A549 (cell line): ENCODE measurements at regions not wholly inside any gene's neighbourhood (a gene's known extent, or its start where the extent isn't known, plus 50 kb on each side); places are given as distances from the start of the nearest gene placed in this dataset.

ENCODE experiments used
- ATAC-seq, 2 experiments: fragments of 200-7000 bp in 1 of 2; fragments of >200 bp in 1 of 2; cut with Nextera tagmentation in 1 of 2; cut with Tn5 transposase in 1 of 2; 3 replicates each; pipeline versions ENCODE4 v1.8.0 to v1.9.1; 2018 to 2020; ENCODE audit warnings: mild to moderate bottlenecking in 1 of 2, moderate library complexity in 1 of 2
- CTCF ChIA-PET: fragments of 300-600 bp; sonication (Branson Sonifier 250); formaldehyde crosslinking; extraction: SDS; loops from one replicate; lab custom pipeline; 2021; ENCODE audit warnings: antibody characterized with exemption, inconsistent platforms; lab: Yijun Ruan, JAX
- POLR2A ChIA-PET: fragments of 350-600 bp; formaldehyde crosslinking; extraction: SDS; loops from one replicate; lab custom pipeline; 2021; ENCODE audit warnings: antibody characterized with exemption, inconsistent platforms; lab: Yijun Ruan, JAX
- DNase-seq, 2 experiments: peaks; one replicate each; pipeline versions ENCODE4 v3.0.0 to v3.0.0-alpha.2; 2011 to 2016; ENCODE audit warnings: low read depth in 1 of 2, low spot score in 1 of 2
- FAIRE-seq: peaks from 2 replicates; lab custom pipeline; 2011; peaks lifted over from hg19 to GRCh38; lab: Jason Lieb, UNC
- H3K27ac ChIP-seq, 2 experiments: fragments of >200 bp; sonication (Bioruptor Twin); formaldehyde crosslinking; 3 replicates each; pipeline ENCODE4 v1.5.1; 2016 to 2017
- H3K4me1 ChIP-seq: fragments of >200 bp; sonication (Bioruptor Twin); formaldehyde crosslinking; 3 replicates; pipeline ENCODE4 v1.6.1; 2016
- H3K4me2 ChIP-seq: fragments of >200 bp; sonication (Bioruptor Twin); formaldehyde crosslinking; 3 replicates; pipeline ENCODE4 v1.6.1; 2016
- H3K4me3 ChIP-seq: fragments of >200 bp; sonication (Bioruptor Twin); formaldehyde crosslinking; 3 replicates; pipeline ENCODE4 v1.5.1; 2016
- H3K9me3 ChIP-seq: fragments of >200 bp; sonication (Bioruptor Twin); formaldehyde crosslinking; 3 replicates; pipeline ENCODE4 v1.6.1; 2016
- ATOH8 ChIP-seq: fragments of 250-450 bp; sonication (Bioruptor Pico); IDR thresholded peaks from 2 replicates; pipeline ENCODE4 v1.5.0; 2020; ENCODE audit warnings: low read depth, mild to moderate bottlenecking, moderate library complexity
- BCL3 ChIP-seq: fragments of >200 bp; sonication (Bioruptor Twin); formaldehyde crosslinking; IDR thresholded peaks from 3 replicates; pipeline ENCODE4 v1.6.1; 2016
- BHLHE40 ChIP-seq: IDR thresholded peaks from 2 replicates; pipeline ENCODE4 v1.6.1; 2012; ENCODE audit warnings: low read depth, low read length, inconsistent platforms
- CBX8 ChIP-seq: fragments of 200-600 bp; sonication (generic); IDR thresholded peaks from 2 replicates; pipeline ENCODE4 v1.6.1; 2016
- E2F6 ChIP-seq: IDR thresholded peaks from 2 replicates; pipeline ENCODE4 v1.6.1; 2012; ENCODE audit warnings: low read depth, borderline replicate concordance
- EHMT2 ChIP-seq: fragments of 200-600 bp; sonication (generic); IDR thresholded peaks from 2 replicates; pipeline ENCODE4 v1.6.1; 2016; ENCODE audit warnings: antibody characterized with exemption, low read depth, mild to moderate bottlenecking, moderate library complexity
- ELK1 ChIP-seq: fragments of 150-350 bp; IDR thresholded peaks from 2 replicates; pipeline ENCODE4 v1.6.1; 2014; ENCODE audit warnings: low read depth, mild to moderate bottlenecking, low read length
- EP300 ChIP-seq, 2 experiments: fragments of >200 bp; sonication (Bioruptor Twin); formaldehyde crosslinking; IDR thresholded peaks; 2 replicates in 1 of 2; 3 replicates in 1 of 2; pipeline ENCODE4 v1.6.1; 2016 to 2017
- ESRRA ChIP-seq: fragments of 150-350 bp; IDR thresholded peaks from 2 replicates; pipeline ENCODE4 v1.6.1; 2014; ENCODE audit warnings: mild to moderate bottlenecking, low read length, borderline replicate concordance
- FOSL2 ChIP-seq, 2 experiments: fragments of 450-650 bp in 1 of 2; fragments of >200 bp in 1 of 2; sonication (Bioruptor Twin) in 1 of 2; formaldehyde crosslinking; IDR thresholded peaks; 2 replicates each; pipeline versions ENCODE4 v1.5.0 to v1.6.1; 2016 to 2020; ENCODE audit warnings: mild to moderate bottlenecking in 1 of 2, moderate library complexity in 1 of 2
- HEYL ChIP-seq: fragments of 250-450 bp; sonication (Bioruptor Pico); IDR thresholded peaks from 2 replicates; pipeline ENCODE4 v1.8.0; 2021; ENCODE audit warnings: mild to moderate bottlenecking, moderate library complexity
- HMGXB4 ChIP-seq: fragments of 250-450 bp; sonication (Bioruptor Pico); IDR thresholded peaks from 2 replicates; pipeline ENCODE4 v1.5.0; 2021; ENCODE audit warnings: mild to moderate bottlenecking, moderate library complexity, borderline replicate concordance
- HOXB13 ChIP-seq: fragments of 250-450 bp; sonication (Bioruptor Pico); IDR thresholded peaks from 2 replicates; pipeline ENCODE4 v1.5.0; 2020; ENCODE audit warnings: low read depth, mild to moderate bottlenecking, moderate library complexity
- HOXB5 ChIP-seq: fragments of 250-450 bp; sonication (Bioruptor Pico); IDR thresholded peaks from 2 replicates; pipeline ENCODE4 v1.5.0; 2020; ENCODE audit warnings: mild to moderate bottlenecking, moderate library complexity
- KDM5A ChIP-seq: fragments of 200-600 bp; sonication (generic); IDR thresholded peaks from 2 replicates; pipeline ENCODE4 v1.6.1; 2016; ENCODE audit warnings: antibody characterized with exemption, mild to moderate bottlenecking
- MAFK ChIP-seq: fragments of 450-650 bp; IDR thresholded peaks from 2 replicates; pipeline ENCODE4 v1.6.1; 2014; ENCODE audit not compliant: partially characterized antibody
- MAZ ChIP-seq: fragments of 150-350 bp; IDR thresholded peaks from 2 replicates; pipeline ENCODE4 v1.6.1; 2014; ENCODE audit warnings: antibody characterized with exemption, low read depth, low read length, borderline replicate concordance
- POLR2A ChIP-seq: IDR thresholded peaks from 2 replicates; pipeline ENCODE4 v1.6.1; 2012; ENCODE audit warnings: mild to moderate bottlenecking, low read length
- RARB ChIP-seq: fragments of 250-450 bp; sonication (Bioruptor Pico); IDR thresholded peaks from 2 replicates; pipeline ENCODE4 v1.8.0; 2021; ENCODE audit warnings: mild to moderate bottlenecking, moderate library complexity
- RFX5 ChIP-seq: fragments of 450-650 bp; IDR thresholded peaks from 2 replicates; pipeline ENCODE4 v1.7.1; 2014; ENCODE audit warnings: antibody characterized with exemption, mild to moderate bottlenecking, moderate library complexity
- USF2 ChIP-seq: fragments of 450-650 bp; IDR thresholded peaks from 2 replicates; pipeline ENCODE4 v1.6.1; 2014; ENCODE audit warnings: antibody characterized with exemption
- WGBS: methylation state at CpG from one replicate; pipeline ENCODE4 v1.1.6; 2017; ENCODE audit errors: missing lambda C conversion rate; 5-methylcytosine and 5-hydroxymethylcytosine counted together

- ATAC-seq: no peak
- 88% methylated on average over 3 of the region's 3 CpGs for WGBS
- TF ChIP-seq E2F6 (no peak), HMGXB4 (CRISPR knock-in tag) (no peak), HOXB13 (CRISPR knock-in tag) (no peak), BHLHE40 (no peak), MAFK (no peak), FOSL2 (IDR thresholded peaks at IDR 0.05) (no peak), FOSL2 (CRISPR knock-in tag; IDR thresholded peaks at IDR 0.05) (no peak), POLR2A (no peak), KDM5A (no peak), ESRRA (no peak), CBX8 (no peak), RFX5 (no peak)
- DNase-seq: no peak
- ChIA-PET CTCF (no interaction called here), POLR2A (no interaction called here)
- no peaks in the 10 kb centered on the region for H3K9me3 ChIP-seq
- FAIRE-seq: no peak
- H3K4me2 ChIP-seq: no peak overlapping the region
- H3K4me3 ChIP-seq: no peak overlapping the region
- H3K4me1 ChIP-seq: no peaks in the 10 kb centered on the region
- no peak overlapping the region for H3K27ac ChIP-seq
Observed at GRCh38 chr4:71664366-71664765, 119.5 kb downstream of the GC start.

GRCh38 chr4:71663780-71664179 is 120.1 kb downstream of the GC start:
- 68% methylated on average over 2 of the region's 2 CpGs for WGBS
- ChIA-PET CTCF (no interaction called here), POLR2A (no interaction called here)
- ATAC-seq (no peak), DNase-seq (no peak), FAIRE-seq (no peak)
- Histone ChIP-seq H3K4me3 (no peak overlapping the region), H3K27ac (no peak overlapping the region), H3K9me3 (no peaks in the 10 kb centered on the region), H3K4me2 (no peak overlapping the region), H3K4me1 (no peaks in the 10 kb centered on the region)
- TF ChIP-seq HOXB5 (no peak), HEYL (CRISPR knock-in tag) (no peak), RARB (no peak), KDM5A (no peak), ELK1 (no peak), POLR2A (no peak), USF2 (no peak), BHLHE40 (no peak), MAFK (no peak), EP300 (IDR thresholded peaks at IDR 0.05) (no peak), MAZ (no peak), EHMT2 (no peak), ATOH8 (no peak), BCL3 (no peak)
